Neural progenitor cell (in vitro differentiated cells): ENCODE measurements at regions not wholly inside any gene's neighbourhood (a gene's known extent, or its start where the extent isn't known, plus 50 kb on each side); places are given as distances from the start of the nearest gene placed in this dataset.
A peak's percentile ranks its signal among the peaks of the same experiment; 100 is the strongest.

Experiments
- DNase-seq: peaks from one replicate; pipeline ENCODE4 v3.0.0-alpha.2; 2016; ENCODE audit warnings: low spot score
- H2AFZ ChIP-seq: fragments of 200-600 bp; sonication (generic); replicated peaks from 2 replicates; pipeline ENCODE4 v1.6.1; 2016; ENCODE audit warnings: antibody characterized with exemption
- H3F3A ChIP-seq: fragments of 200-600 bp; sonication (generic); 2 replicates; pipeline ENCODE4 v1.6.1; 2016; ENCODE audit warnings: antibody characterized with exemption, low read depth
- H3K27ac ChIP-seq: fragments of 200-600 bp; sonication (generic); 2 replicates; pipeline ENCODE4 v1.5.1; 2016; ENCODE audit warnings: mild to moderate bottlenecking
- H3K27me3 ChIP-seq: fragments of 200-600 bp; sonication (generic); 2 replicates; pipeline ENCODE4 v1.6.1; 2016; ENCODE audit warnings: mild to moderate bottlenecking, moderate library complexity
- H3K36me3 ChIP-seq: fragments of 200-600 bp; sonication (generic); 2 replicates; pipeline ENCODE4 v1.5.1; 2016
- H3K4me1 ChIP-seq: fragments of 200-600 bp; sonication (generic); 2 replicates; pipeline ENCODE4 v1.6.1; 2016; ENCODE audit warnings: mixed run types
- H3K4me2 ChIP-seq: fragments of 200-600 bp; sonication (generic); 2 replicates; pipeline ENCODE4 v1.6.1; 2016
- H3K4me3 ChIP-seq: fragments of 200-600 bp; sonication (generic); 2 replicates; pipeline ENCODE4 v1.5.1; 2016
- H3K79me2 ChIP-seq: fragments of 200-600 bp; sonication (generic); 2 replicates; pipeline ENCODE4 v1.6.1; 2016; ENCODE audit warnings: low read depth
- H3K9ac ChIP-seq: fragments of 200-600 bp; sonication (generic); 2 replicates; pipeline ENCODE4 v1.6.1; 2016
- H3K9me3 ChIP-seq: fragments of 200-600 bp; sonication (generic); 2 replicates; pipeline ENCODE4 v1.5.1; 2016; ENCODE audit warnings: low read depth
- H4K20me1 ChIP-seq: fragments of 200-600 bp; sonication (generic); 2 replicates; pipeline ENCODE4 v1.6.1; 2016; ENCODE audit warnings: low read depth
- H3K27ac Mint-ChIP-seq: 3 replicates; pipeline ENCODE4 v1.8.0; 2021; ENCODE audit warnings: mixed read lengths
- H3K27me3 Mint-ChIP-seq: 2 replicates; pipeline ENCODE4 v1.8.0; 2022; ENCODE audit warnings: low read depth, mild to moderate bottlenecking, inconsistent platforms, moderate library complexity, mixed read lengths; ENCODE audit not compliant: insufficient read depth
- H3K36me3 Mint-ChIP-seq: 3 replicates; pipeline ENCODE4 v1.8.0; 2021; ENCODE audit warnings: mixed read lengths
- H3K4me1 Mint-ChIP-seq: 3 replicates; pipeline ENCODE4 v1.8.0; 2021; ENCODE audit warnings: mixed read lengths
- H3K4me3 Mint-ChIP-seq: 3 replicates; pipeline ENCODE4 v1.8.0; 2021; ENCODE audit warnings: mild to moderate bottlenecking, moderate library complexity, mixed read lengths
- H3K9me3 Mint-ChIP-seq: 3 replicates; pipeline ENCODE4 v1.8.0; 2020; ENCODE audit warnings: mixed read lengths
- CTCF ChIP-seq: fragments of 200-600 bp; sonication (generic); IDR thresholded peaks from 2 replicates; pipeline ENCODE4 v1.5.1; 2017; ENCODE audit warnings: antibody characterized with exemption, mild to moderate bottlenecking
- EZH2 ChIP-seq: fragments of 200-600 bp; sonication (generic); IDR thresholded peaks from 2 replicates; pipeline ENCODE4 v1.6.1; 2017; ENCODE audit warnings: antibody characterized with exemption, mild to moderate bottlenecking, moderate library complexity
- EZH2phosphoT487 ChIP-seq: fragments of 200-600 bp; sonication (generic); IDR thresholded peaks from 2 replicates; pipeline ENCODE4 v1.6.1; 2017; ENCODE audit warnings: antibody characterized with exemption

GRCh38 chr5:164341056-164341619 lies 835.7 kb downstream of the MAT2B start:
- Mint-ChIP-seq H3K9me3 (no peaks in the 10 kb centered on the region), H3K4me3 (no peak overlapping the region), H3K27ac (peak overlapping the region; percentile 77), H3K36me3 (no peaks in the 10 kb centered on the region), H3K27me3 (peaks cover 2% of the 10 kb centered on the region), H3K4me1 (peaks cover 22% of the 10 kb centered on the region)
- TF ChIP-seq EZH2: no peak
- peak; percentile 25 for TF ChIP-seq CTCF
- H3K9me3 ChIP-seq: no peaks in the 10 kb centered on the region
- H4K20me1 ChIP-seq: no peaks in the 10 kb centered on the region
- no peak overlapping the region for H2AFZ ChIP-seq
- no peak overlapping the region for H3K4me3 ChIP-seq
- no peaks in the 10 kb centered on the region for H3K79me2 ChIP-seq
- H3K4me2 ChIP-seq: no peak overlapping the region
- H3K27ac ChIP-seq: no peak overlapping the region
- peak; percentile 19 for DNase-seq
- H3K4me1 ChIP-seq: peaks cover 8% of the 10 kb centered on the region
- no peaks in the 10 kb centered on the region for H3K36me3 ChIP-seq
- H3K9ac ChIP-seq: no peak overlapping the region
- H3K27me3 ChIP-seq: no peaks in the 10 kb centered on the region
- H3F3A ChIP-seq: no peaks in the 10 kb centered on the region

DNA sequence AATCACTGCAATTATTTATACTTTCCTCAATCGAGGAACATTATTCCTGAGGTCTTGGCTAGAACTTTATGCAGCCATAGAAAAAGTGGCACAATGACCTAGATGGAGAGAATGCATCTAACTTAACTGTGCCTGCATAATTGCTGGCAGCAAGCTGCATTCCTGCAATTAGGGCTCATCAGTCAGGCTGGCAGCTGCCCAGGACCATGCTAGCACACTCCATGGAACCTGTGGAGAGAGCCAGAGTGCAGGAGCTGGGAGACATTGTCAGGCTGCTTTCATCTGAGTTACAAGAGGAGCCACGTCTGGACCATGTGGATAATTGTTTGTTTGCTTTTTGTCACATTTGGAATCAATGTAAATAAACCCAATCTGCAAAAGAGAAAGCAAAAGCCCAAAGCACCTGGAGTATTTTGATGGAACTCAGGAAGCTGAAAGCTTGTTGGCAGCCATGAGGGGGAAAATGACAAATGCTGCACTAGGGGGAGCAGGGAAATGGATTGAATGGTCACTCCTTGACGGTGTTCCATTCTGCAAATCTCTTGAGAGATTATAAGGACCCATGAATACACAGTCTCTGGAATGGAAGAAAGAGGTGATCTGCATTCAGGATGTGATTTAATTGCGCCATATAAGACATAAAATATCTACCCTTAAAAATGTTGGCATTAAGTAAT lies 839.9 kb downstream of the MAT2B start:
- Histone ChIP-seq H3K36me3 (no peaks in the 10 kb centered on the region), H3K27me3 (no peaks in the 10 kb centered on the region), H3K4me1 (peaks cover 8% of the 10 kb centered on the region), H3K79me2 (no peaks in the 10 kb centered on the region), H3K9me3 (no peaks in the 10 kb centered on the region), H3K4me3 (no peak overlapping the region), H2AFZ (no peak overlapping the region), H4K20me1 (no peaks in the 10 kb centered on the region), H3K27ac (no peak overlapping the region), H3K4me2 (no peak overlapping the region), H3F3A (no peaks in the 10 kb centered on the region), H3K9ac (no peak overlapping the region)
- Mint-ChIP-seq H3K4me3 (no peak overlapping the region), H3K27me3 (peaks cover 1% of the 10 kb centered on the region), H3K4me1 (peaks cover 22% of the 10 kb centered on the region), H3K9me3 (no peaks in the 10 kb centered on the region), H3K36me3 (no peaks in the 10 kb centered on the region), H3K27ac (no peak overlapping the region)
- peak; percentile 18 for DNase-seq
- no peak for TF ChIP-seq EZH2
- TF ChIP-seq CTCF: no peak
- no peak for TF ChIP-seq EZH2phosphoT487

DNA sequence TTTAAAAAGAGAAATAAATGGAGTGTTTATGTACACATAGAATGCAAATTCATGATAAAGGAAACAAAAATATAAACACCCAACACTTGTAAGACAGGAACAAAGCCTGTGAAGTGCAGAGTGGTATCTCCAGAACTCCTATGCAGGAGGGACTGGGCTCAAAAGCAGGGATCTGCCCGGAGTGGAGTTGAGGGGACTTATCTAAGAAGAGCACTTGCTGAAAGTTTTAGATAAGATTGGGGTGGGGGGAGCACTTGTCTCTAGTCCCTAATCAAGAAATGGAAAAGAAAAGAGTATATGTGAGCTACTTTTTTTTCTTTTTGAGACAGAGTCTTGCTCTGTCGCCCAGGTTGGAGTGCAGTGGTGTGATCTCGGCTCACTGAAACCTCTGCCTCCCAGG lies 840.4 kb downstream of the MAT2B start:
- no peak overlapping the region for H2AFZ ChIP-seq
- Mint-ChIP-seq H3K27ac (no peak overlapping the region), H3K9me3 (no peaks in the 10 kb centered on the region), H3K36me3 (no peaks in the 10 kb centered on the region), H3K27me3 (no peaks in the 10 kb centered on the region), H3K4me3 (no peak overlapping the region), H3K4me1 (peaks cover 16% of the 10 kb centered on the region)
- no peaks in the 10 kb centered on the region for H3K36me3 ChIP-seq
- H3K27me3 ChIP-seq: no peaks in the 10 kb centered on the region
- H3K4me2 ChIP-seq: no peak overlapping the region
- no peak for TF ChIP-seq EZH2
- no peak for TF ChIP-seq CTCF
- TF ChIP-seq EZH2phosphoT487: no peak
- no peak overlapping the region for H3K27ac ChIP-seq
- H3K9me3 ChIP-seq: no peaks in the 10 kb centered on the region
- no peaks in the 10 kb centered on the region for H3K79me2 ChIP-seq
- no peak for DNase-seq
- H3K4me3 ChIP-seq: no peak overlapping the region
- H3F3A ChIP-seq: no peaks in the 10 kb centered on the region
- H4K20me1 ChIP-seq: no peaks in the 10 kb centered on the region
- H3K4me1 ChIP-seq: peaks cover 6% of the 10 kb centered on the region
- no peak overlapping the region for H3K9ac ChIP-seq
